A549 (cell line): ENCODE measurements at regions not wholly inside any gene's neighbourhood (a gene's known extent, or its start where the extent isn't known, plus 50 kb on each side); places are given as distances from the start of the nearest gene placed in this dataset.

Experiments used
- ATAC-seq, 2 experiments: fragments of 200-7000 bp in 1 of 2; fragments of >200 bp in 1 of 2; cut with Nextera tagmentation in 1 of 2; cut with Tn5 transposase in 1 of 2; 3 replicates each; pipeline versions ENCODE4 v1.8.0 to v1.9.1; 2018 to 2020; ENCODE audit warnings: mild to moderate bottlenecking in 1 of 2, moderate library complexity in 1 of 2
- CTCF ChIA-PET: fragments of 300-600 bp; sonication (Branson Sonifier 250); formaldehyde crosslinking; extraction: SDS; loops from one replicate; lab custom pipeline; 2021; ENCODE audit warnings: antibody characterized with exemption, inconsistent platforms; lab: Yijun Ruan, JAX
- POLR2A ChIA-PET: fragments of 350-600 bp; formaldehyde crosslinking; extraction: SDS; loops from one replicate; lab custom pipeline; 2021; ENCODE audit warnings: antibody characterized with exemption, inconsistent platforms; lab: Yijun Ruan, JAX
- DNase-seq, 2 experiments: peaks; one replicate each; pipeline versions ENCODE4 v3.0.0 to v3.0.0-alpha.2; 2011 to 2016; ENCODE audit warnings: low read depth in 1 of 2, low spot score in 1 of 2
- FAIRE-seq: peaks from 2 replicates; lab custom pipeline; 2011; peaks lifted over from hg19 to GRCh38; lab: Jason Lieb, UNC
- H3K27ac ChIP-seq, 2 experiments: fragments of >200 bp; sonication (Bioruptor Twin); formaldehyde crosslinking; 3 replicates each; pipeline ENCODE4 v1.5.1; 2016 to 2017
- H3K4me1 ChIP-seq: fragments of >200 bp; sonication (Bioruptor Twin); formaldehyde crosslinking; 3 replicates; pipeline ENCODE4 v1.6.1; 2016
- H3K4me2 ChIP-seq: fragments of >200 bp; sonication (Bioruptor Twin); formaldehyde crosslinking; 3 replicates; pipeline ENCODE4 v1.6.1; 2016
- H3K4me3 ChIP-seq: fragments of >200 bp; sonication (Bioruptor Twin); formaldehyde crosslinking; 3 replicates; pipeline ENCODE4 v1.5.1; 2016
- H3K9me3 ChIP-seq: fragments of >200 bp; sonication (Bioruptor Twin); formaldehyde crosslinking; 3 replicates; pipeline ENCODE4 v1.6.1; 2016
- BHLHE40 ChIP-seq: IDR thresholded peaks from 2 replicates; pipeline ENCODE4 v1.6.1; 2012; ENCODE audit warnings: low read depth, low read length, inconsistent platforms
- CBX2 ChIP-seq: fragments of 200-600 bp; sonication (generic); IDR thresholded peaks from 2 replicates; pipeline ENCODE4 v1.6.1; 2016; ENCODE audit warnings: low read depth, mild to moderate bottlenecking, borderline replicate concordance
- CHD2 ChIP-seq: fragments of 150-350 bp; IDR thresholded peaks from 2 replicates; pipeline ENCODE4 v1.6.1; 2014; ENCODE audit warnings: low read length; ENCODE audit not compliant: partially characterized antibody
- EHMT2 ChIP-seq: fragments of 200-600 bp; sonication (generic); IDR thresholded peaks from 2 replicates; pipeline ENCODE4 v1.6.1; 2016; ENCODE audit warnings: antibody characterized with exemption, low read depth, mild to moderate bottlenecking, moderate library complexity
- EP300 ChIP-seq, 2 experiments: fragments of >200 bp; sonication (Bioruptor Twin); formaldehyde crosslinking; IDR thresholded peaks; 2 replicates in 1 of 2; 3 replicates in 1 of 2; pipeline ENCODE4 v1.6.1; 2016 to 2017
- ESRRA ChIP-seq: fragments of 150-350 bp; IDR thresholded peaks from 2 replicates; pipeline ENCODE4 v1.6.1; 2014; ENCODE audit warnings: mild to moderate bottlenecking, low read length, borderline replicate concordance
- FOSL2 ChIP-seq, 2 experiments: fragments of 450-650 bp in 1 of 2; fragments of >200 bp in 1 of 2; sonication (Bioruptor Twin) in 1 of 2; formaldehyde crosslinking; IDR thresholded peaks; 2 replicates each; pipeline versions ENCODE4 v1.5.0 to v1.6.1; 2016 to 2020; ENCODE audit warnings: mild to moderate bottlenecking in 1 of 2, moderate library complexity in 1 of 2
- FOXS1 ChIP-seq: fragments of 250-450 bp; sonication (Bioruptor Pico); IDR thresholded peaks from 2 replicates; pipeline ENCODE4 v1.5.0; 2020; ENCODE audit warnings: mild to moderate bottlenecking, moderate library complexity
- JUN ChIP-seq, 2 experiments: fragments of >200 bp; sonication (Bioruptor Twin); formaldehyde crosslinking; IDR thresholded peaks; 2 replicates in 1 of 2; 3 replicates in 1 of 2; pipeline ENCODE4 v1.6.1; 2016 to 2017
- MYC ChIP-seq: IDR thresholded peaks from 2 replicates; pipeline ENCODE4 v1.6.1; 2012; ENCODE audit warnings: mild to moderate bottlenecking, inconsistent platforms, low read length, improper control_type of control experiment, borderline replicate concordance
- NFE2L2 ChIP-seq: fragments of 150-350 bp; conservative IDR thresholded peaks from 2 replicates; pipeline ENCODE4 v1.6.1; 2014; ENCODE audit warnings: low read length
- RAD21 ChIP-seq, 2 experiments: fragments of >200 bp in 1 of 2; sonication (Bioruptor Twin) in 1 of 2; formaldehyde crosslinking in 1 of 2; IDR thresholded peaks in 1 of 2; conservative IDR thresholded peaks in 1 of 2; 2 replicates in 1 of 2; 3 replicates in 1 of 2; pipeline ENCODE4 v1.6.1; 2012 to 2018; ENCODE audit warnings: inconsistent platforms in 1 of 2
- RCOR1 ChIP-seq: fragments of 150-350 bp; IDR thresholded peaks from 2 replicates; pipeline ENCODE4 v1.6.1; 2014; ENCODE audit warnings: antibody characterized with exemption, low read length, low read depth
- SMC3 ChIP-seq: fragments of >200 bp; sonication (Bioruptor Twin); formaldehyde crosslinking; IDR thresholded peaks from 3 replicates; pipeline ENCODE4 v1.6.1; 2018; ENCODE audit warnings: inconsistent platforms
- SREBF2 ChIP-seq: fragments of 450-650 bp; IDR thresholded peaks from 2 replicates; pipeline ENCODE4 v1.6.1; 2014; ENCODE audit warnings: mild to moderate bottlenecking, moderate library complexity
- TFCP2L1 ChIP-seq: fragments of 250-450 bp; sonication (Bioruptor Pico); IDR thresholded peaks from 2 replicates; pipeline ENCODE4 v1.5.0; 2021; ENCODE audit warnings: mild to moderate bottlenecking
- ZC3H11A ChIP-seq: fragments of 450-650 bp; IDR thresholded peaks from 2 replicates; pipeline ENCODE4 v1.6.1; 2014; ENCODE audit warnings: antibody characterized with exemption, mild to moderate bottlenecking
- ZFP36 ChIP-seq: fragments of 450-650 bp; IDR thresholded peaks from 2 replicates; pipeline ENCODE4 v1.6.1; 2014; ENCODE audit warnings: borderline replicate concordance; ENCODE audit not compliant: partially characterized antibody
- WGBS: methylation state at CpG from one replicate; pipeline ENCODE4 v1.1.6; 2017; ENCODE audit errors: missing lambda C conversion rate; 5-methylcytosine and 5-hydroxymethylcytosine counted together
- TF ChIP-seq, protein P1 (sequence below): fragments of >200 bp; sonication (Bioruptor Twin); formaldehyde crosslinking; IDR thresholded peaks from 3 replicates; pipeline ENCODE4 v1.6.1; 2016
- TF ChIP-seq, protein P2 (sequence below): IDR thresholded peaks from 2 replicates; pipeline ENCODE4 v1.6.1; 2012; ENCODE audit warnings: low read depth, borderline replicate concordance
- TF ChIP-seq, protein P3 (sequence below): fragments of 250-450 bp; sonication (Bioruptor Pico); IDR thresholded peaks from 2 replicates; pipeline ENCODE4 v1.5.0; 2021; ENCODE audit warnings: mild to moderate bottlenecking, moderate library complexity, borderline replicate concordance
- TF ChIP-seq, protein P4 (sequence below): IDR thresholded peaks from 2 replicates; pipeline ENCODE4 v1.6.1; 2012
- TF ChIP-seq, protein P5 (sequence below): fragments of 150-350 bp; IDR thresholded peaks from 2 replicates; pipeline ENCODE4 v1.6.1; 2014; ENCODE audit warnings: low read depth, mild to moderate bottlenecking, low read length
- TF ChIP-seq, protein P6 (sequence below): fragments of 250-450 bp; sonication (Bioruptor Pico); IDR thresholded peaks from 2 replicates; pipeline ENCODE4 v1.5.0; 2020; ENCODE audit warnings: low read depth, mild to moderate bottlenecking, moderate library complexity
- TF ChIP-seq, protein P7 (sequence below): IDR thresholded peaks from 2 replicates; pipeline ENCODE4 v1.6.1; 2012
- TF ChIP-seq, protein P8 (sequence below): fragments of >200 bp; sonication (Bioruptor Twin); formaldehyde crosslinking; IDR thresholded peaks from 3 replicates; pipeline ENCODE4 v1.5.1; 2016

DNA sequence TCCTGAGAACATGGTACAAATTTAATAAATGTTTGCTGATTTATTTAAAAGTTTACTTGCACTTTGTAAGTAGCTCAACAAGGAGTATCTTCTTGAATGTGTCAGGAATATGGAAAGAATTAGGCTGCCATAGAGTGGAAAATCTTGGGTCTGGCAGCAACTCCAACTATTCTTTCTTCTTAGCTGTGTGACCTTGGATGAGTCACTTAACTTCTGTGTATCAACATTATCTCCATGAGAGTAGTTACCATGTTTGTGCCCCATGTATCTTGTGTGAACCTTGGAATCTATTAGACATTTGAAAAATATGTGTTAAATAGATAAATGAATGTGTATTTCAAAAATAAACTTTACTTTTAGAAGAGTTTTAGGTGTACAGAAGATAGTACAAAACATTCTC lies 348.8 kb downstream of the GBA3 start (continued):
- TF ChIP-seq, protein P1, sequence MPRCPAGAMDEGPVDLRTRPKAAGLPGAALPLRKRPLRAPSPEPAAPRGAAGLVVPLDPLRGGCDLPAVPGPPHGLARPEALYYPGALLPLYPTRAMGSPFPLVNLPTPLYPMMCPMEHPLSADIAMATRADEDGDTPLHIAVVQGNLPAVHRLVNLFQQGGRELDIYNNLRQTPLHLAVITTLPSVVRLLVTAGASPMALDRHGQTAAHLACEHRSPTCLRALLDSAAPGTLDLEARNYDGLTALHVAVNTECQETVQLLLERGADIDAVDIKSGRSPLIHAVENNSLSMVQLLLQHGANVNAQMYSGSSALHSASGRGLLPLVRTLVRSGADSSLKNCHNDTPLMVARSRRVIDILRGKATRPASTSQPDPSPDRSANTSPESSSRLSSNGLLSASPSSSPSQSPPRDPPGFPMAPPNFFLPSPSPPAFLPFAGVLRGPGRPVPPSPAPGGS, result no peak
- TF ChIP-seq, all 56 proteins: peak for 0

DNA sequence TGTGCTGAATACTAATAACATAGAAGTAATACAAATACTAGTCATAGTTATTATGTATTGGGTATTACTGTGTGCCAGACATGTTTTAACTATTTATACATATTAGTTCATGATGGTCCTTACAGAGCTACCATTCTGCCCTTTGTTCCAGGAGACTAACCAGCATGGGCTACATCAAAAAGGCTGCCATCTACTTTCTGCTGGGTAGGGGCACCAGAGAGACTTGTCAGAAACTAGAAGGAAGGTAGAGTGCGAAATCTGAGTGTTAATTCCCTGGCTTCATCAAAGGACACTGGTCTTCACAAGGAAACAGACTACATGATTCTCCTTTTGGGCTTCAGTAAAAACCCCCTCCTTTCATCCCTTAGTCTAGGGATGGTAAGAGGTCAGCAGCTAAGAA lies 347.8 kb downstream of the GBA3 start:
- TF ChIP-seq CBX2 (no peak), ZFP36 (no peak), RCOR1 (no peak), MYC (no peak), EP300 (IDR thresholded peaks at IDR 0.05) (no peak), FOSL2 (IDR thresholded peaks at IDR 0.05) (no peak), FOSL2 (CRISPR knock-in tag; IDR thresholded peaks at IDR 0.05) (no peak), SREBF2 (no peak), SMC3 (no peak), NFE2L2 (no peak)
- TF ChIP-seq, protein P2, sequence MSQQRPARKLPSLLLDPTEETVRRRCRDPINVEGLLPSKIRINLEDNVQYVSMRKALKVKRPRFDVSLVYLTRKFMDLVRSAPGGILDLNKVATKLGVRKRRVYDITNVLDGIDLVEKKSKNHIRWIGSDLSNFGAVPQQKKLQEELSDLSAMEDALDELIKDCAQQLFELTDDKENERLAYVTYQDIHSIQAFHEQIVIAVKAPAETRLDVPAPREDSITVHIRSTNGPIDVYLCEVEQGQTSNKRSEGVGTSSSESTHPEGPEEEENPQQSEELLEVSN, result no peak
- TF ChIP-seq, protein P3, sequence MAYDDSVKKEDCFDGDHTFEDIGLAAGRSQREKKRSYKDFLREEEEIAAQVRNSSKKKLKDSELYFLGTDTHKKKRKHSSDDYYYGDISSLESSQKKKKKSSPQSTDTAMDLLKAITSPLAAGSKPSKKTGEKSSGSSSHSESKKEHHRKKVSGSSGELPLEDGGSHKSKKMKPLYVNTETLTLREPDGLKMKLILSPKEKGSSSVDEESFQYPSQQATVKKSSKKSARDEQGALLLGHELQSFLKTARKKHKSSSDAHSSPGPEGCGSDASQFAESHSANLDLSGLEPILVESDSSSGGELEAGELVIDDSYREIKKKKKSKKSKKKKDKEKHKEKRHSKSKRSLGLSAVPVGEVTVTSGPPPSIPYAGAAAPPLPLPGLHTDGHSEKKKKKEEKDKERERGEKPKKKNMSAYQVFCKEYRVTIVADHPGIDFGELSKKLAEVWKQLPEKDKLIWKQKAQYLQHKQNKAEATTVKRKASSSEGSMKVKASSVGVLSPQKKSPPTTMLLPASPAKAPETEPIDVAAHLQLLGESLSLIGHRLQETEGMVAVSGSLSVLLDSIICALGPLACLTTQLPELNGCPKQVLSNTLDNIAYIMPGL (CRISPR knock-in tag), result no peak
- TF ChIP-seq, protein P4, sequence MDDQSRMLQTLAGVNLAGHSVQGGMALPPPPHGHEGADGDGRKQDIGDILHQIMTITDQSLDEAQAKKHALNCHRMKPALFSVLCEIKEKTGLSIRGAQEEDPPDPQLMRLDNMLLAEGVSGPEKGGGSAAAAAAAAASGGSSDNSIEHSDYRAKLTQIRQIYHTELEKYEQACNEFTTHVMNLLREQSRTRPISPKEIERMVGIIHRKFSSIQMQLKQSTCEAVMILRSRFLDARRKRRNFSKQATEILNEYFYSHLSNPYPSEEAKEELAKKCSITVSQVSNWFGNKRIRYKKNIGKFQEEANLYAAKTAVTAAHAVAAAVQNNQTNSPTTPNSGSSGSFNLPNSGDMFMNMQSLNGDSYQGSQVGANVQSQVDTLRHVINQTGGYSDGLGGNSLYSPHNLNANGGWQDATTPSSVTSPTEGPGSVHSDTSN, result no peak
- TF ChIP-seq, protein P5, sequence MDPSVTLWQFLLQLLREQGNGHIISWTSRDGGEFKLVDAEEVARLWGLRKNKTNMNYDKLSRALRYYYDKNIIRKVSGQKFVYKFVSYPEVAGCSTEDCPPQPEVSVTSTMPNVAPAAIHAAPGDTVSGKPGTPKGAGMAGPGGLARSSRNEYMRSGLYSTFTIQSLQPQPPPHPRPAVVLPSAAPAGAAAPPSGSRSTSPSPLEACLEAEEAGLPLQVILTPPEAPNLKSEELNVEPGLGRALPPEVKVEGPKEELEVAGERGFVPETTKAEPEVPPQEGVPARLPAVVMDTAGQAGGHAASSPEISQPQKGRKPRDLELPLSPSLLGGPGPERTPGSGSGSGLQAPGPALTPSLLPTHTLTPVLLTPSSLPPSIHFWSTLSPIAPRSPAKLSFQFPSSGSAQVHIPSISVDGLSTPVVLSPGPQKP, result no peak
- Histone ChIP-seq H3K4me2 (no peak overlapping the region), H3K9me3 (no peaks in the 10 kb centered on the region), H3K27ac (no peak overlapping the region), H3K4me3 (no peak overlapping the region), H3K4me1 (no peaks in the 10 kb centered on the region)
- ATAC-seq (no peak), DNase-seq (no peak), FAIRE-seq (no peak)
- 63% methylated on average over 1 of the region's 1 CpG for WGBS
- CTCF ChIA-PET, result no interaction called here
- POLR2A ChIA-PET, result no interaction called here

DNA sequence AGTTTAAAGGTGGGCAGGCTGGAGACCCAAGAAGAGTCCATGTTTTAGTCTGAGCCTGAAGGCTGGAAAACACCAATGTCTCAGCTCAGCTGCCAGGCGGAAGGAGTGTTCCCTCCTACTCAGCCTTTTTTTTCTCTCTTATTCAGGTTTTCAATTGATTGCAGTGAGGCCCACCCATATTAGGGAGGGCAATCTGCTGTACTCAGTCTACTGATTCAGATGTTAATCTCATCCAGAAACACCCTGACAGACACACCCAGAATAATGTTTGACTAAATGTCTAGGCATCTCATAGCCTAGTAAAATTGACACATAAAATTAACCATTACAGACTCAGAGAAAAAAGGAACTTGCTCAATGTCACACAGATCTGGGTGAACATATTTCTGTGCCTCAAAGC lies 347.1 kb downstream of the GBA3 start:
- WGBS, result 44% methylated on average over 1 of the region's 1 CpG
- no peak for ATAC-seq
- Histone ChIP-seq H3K4me3 (no peak overlapping the region), H3K4me2 (no peak overlapping the region), H3K4me1 (no peaks in the 10 kb centered on the region), H3K9me3 (no peaks in the 10 kb centered on the region), H3K27ac (no peak overlapping the region)
- POLR2A ChIA-PET, result no interaction called here
- DNase-seq, result no peak
- CTCF ChIA-PET, result no interaction called here
- FAIRE-seq, result no peak
- no peak for TF ChIP-seq EP300 (IDR thresholded peaks at IDR 0.05)
- TF ChIP-seq CHD2, result no peak
- no peak for TF ChIP-seq FOSL2 (IDR thresholded peaks at IDR 0.05)
- no peak for TF ChIP-seq FOSL2 (CRISPR knock-in tag; IDR thresholded peaks at IDR 0.05)
- no peak for TF ChIP-seq RCOR1
- TF ChIP-seq, protein P6, sequence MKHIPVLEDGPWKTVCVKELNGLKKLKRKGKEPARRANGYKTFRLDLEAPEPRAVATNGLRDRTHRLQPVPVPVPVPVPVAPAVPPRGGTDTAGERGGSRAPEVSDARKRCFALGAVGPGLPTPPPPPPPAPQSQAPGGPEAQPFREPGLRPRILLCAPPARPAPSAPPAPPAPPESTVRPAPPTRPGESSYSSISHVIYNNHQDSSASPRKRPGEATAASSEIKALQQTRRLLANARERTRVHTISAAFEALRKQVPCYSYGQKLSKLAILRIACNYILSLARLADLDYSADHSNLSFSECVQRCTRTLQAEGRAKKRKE (CRISPR knock-in tag), result no peak
- TF ChIP-seq, protein P7, sequence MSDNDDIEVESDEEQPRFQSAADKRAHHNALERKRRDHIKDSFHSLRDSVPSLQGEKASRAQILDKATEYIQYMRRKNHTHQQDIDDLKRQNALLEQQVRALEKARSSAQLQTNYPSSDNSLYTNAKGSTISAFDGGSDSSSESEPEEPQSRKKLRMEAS, result no peak
- no peak for TF ChIP-seq FOXS1 (CRISPR knock-in tag)
- TF ChIP-seq, protein P8, sequence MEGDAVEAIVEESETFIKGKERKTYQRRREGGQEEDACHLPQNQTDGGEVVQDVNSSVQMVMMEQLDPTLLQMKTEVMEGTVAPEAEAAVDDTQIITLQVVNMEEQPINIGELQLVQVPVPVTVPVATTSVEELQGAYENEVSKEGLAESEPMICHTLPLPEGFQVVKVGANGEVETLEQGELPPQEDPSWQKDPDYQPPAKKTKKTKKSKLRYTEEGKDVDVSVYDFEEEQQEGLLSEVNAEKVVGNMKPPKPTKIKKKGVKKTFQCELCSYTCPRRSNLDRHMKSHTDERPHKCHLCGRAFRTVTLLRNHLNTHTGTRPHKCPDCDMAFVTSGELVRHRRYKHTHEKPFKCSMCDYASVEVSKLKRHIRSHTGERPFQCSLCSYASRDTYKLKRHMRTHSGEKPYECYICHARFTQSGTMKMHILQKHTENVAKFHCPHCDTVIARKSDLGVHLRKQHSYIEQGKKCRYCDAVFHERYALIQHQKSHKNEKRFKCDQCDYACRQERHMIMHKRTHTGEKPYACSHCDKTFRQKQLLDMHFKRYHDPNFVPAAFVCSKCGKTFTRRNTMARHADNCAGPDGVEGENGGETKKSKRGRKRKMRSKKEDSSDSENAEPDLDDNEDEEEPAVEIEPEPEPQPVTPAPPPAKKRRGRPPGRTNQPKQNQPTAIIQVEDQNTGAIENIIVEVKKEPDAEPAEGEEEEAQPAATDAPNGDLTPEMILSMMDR, result no peak
- no peak for TF ChIP-seq ZC3H11A
- no peak for TF ChIP-seq JUN (IDR thresholded peaks at IDR 0.05)
- no peak for TF ChIP-seq TFCP2L1
- no peak for TF ChIP-seq RAD21 (conservative IDR thresholded peaks at IDR 0.05 in 1 of 2, IDR thresholded peaks at IDR 0.05 in 1 of 2)
- no peak for TF ChIP-seq EHMT2
- TF ChIP-seq, protein P2, result no peak
- no peak for TF ChIP-seq SMC3
- no peak for TF ChIP-seq BHLHE40
- no peak for TF ChIP-seq ESRRA
